HG03280 (cell line): ENCODE measurements at regions not wholly inside any gene's neighbourhood (a gene's known extent, or its start where the extent isn't known, plus 50 kb on each side); places are given as distances from the start of the nearest gene placed in this dataset.

Experiments
- ATAC-seq: cut with Tn5 transposase; IDR thresholded peaks from one replicate; pipeline ENCODE4 v1.9.1; 2021; ENCODE audit warnings: mild to moderate bottlenecking, moderate library complexity; ENCODE audit not compliant: unreplicated experiment

DNA sequence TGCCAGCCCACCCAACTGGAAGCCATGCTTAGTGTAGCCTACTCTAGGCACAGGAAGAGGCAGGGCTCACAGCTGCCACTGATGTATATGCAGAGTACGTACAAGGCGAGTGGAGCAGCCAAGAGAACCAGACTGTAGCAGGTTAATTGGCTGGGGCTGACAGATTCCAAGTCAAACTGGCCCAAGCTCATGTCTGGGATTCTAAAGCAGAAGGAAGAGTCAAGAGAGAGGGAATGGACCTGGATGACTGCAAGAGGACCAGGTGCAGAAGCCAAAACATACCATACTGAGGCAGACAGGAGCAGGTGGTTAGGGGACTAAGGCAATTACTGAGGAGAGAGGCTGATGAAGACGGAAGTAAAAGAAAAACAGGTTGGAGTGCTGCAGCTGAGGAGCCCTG, 51.3 kb upstream of the LRRN2 start:
- no peak for ATAC-seq

DNA sequence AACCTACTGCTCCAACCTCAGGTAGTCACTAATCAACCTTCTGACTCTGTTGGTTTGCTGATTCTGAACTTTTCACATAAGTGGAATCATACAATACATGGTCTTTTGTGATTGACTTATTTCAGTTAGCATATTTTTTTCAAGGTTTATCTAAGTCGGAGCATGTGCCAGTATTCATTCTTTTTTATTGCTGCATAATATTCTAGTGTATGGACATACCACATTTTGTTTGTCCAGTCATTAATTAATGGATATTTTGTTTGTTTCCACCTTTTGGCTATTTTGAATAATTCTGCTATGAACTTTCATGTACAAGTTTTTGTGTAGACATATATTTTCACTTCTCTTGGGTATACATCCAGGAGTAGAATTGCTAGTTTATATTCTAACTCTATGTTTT, 53.0 kb upstream of the LRRN2 start:
- ATAC-seq: no peak

DNA sequence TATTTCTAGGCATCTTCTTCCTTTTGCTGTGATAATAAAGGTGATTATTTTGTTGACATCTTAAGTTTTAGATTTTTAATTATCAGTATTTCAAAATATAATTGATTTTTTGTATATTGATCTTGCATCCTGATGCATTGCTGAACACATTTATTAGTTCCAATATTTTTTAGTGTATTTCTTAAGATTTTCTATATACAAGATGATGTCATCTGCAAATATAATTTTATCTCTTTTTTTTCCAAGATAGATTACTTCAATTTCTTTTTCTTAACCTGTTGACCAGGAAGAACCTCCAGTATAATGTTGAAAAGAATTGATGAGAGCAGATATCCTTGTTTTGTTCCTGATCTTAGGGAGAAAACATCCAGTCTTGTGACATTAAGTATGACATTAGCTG, 54.8 kb upstream of the LRRN2 start:
- no peak for ATAC-seq

DNA sequence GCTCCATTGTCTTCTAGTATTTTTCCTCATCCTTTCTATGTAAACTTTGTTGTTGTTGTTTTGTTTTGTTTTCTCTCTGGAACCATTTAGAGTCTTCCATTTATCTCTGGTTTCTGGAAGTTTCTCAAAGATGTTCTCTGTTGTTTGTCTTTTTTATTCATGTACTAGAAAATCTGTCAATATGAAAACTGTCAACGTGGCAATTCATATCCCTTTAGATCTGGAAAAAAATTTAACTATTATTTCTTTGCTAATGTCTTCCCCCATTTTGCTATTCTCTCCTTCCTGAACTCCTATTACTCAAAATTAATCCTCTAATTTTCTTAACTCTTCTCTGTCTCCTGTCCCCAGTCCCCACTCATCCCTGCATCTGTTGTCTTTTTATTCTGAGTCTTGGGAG, 55.9 kb upstream of the LRRN2 start:
- no peak for ATAC-seq

DNA sequence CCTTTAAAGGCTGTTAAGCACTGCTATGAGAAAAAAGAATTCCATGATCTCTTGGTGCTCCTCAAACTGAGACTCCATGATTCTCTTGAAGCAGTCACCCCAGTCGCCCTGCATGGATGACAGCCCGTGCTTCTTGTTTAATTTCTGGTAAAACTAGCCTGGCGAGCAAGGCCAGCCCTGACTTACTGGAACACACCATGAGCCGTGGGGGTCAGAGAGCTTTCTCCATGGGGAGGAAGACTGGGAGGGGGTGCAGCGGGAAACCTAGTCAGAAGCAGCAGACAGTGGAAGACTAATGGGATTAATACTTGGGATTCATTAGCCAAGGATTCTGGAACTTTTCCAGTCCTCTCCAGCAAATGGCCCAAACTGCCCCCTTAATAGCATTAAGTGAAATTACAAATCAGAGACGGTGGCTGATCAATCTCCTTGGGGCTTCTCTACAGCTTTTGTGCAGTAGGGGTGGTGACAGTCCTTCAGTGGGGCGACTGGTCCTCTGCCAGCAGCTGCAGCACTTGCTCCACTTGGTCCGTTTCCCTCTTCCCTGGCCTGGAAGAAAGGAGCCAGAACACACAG, 57.2 kb upstream of the LRRN2 start:
- no peak for ATAC-seq

DNA sequence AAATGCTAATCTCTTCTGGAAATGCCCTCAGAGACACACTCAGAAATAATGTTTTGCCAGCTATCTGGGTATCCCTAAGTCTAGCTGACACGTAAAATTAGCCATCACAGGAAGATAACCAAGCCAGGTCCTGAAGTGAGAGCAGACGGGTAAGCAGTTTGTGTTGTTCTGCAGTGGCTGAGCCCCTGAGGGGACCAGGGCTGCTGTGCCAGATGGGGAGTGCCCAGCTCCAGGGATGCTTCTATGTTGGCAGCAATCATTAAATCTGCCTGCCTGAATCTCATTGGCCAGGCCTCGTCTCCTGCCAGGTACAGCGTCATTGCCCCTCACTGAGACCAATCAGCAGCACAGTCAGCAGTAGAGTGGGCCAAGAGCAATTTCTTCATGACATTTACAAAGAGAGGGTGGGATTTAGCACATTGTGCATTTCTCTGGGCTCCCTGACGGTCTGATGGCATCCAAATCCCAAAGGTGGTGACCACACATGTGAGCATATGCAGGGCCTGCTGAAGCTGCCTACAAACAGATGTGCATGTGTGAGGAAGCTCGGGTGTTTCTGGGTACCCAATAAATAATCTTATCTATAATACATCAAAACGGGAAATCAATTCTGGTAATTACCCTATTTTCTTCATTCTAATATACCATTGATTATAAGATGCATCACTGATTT, 58.7 kb upstream of the LRRN2 start:
- no peak for ATAC-seq

DNA sequence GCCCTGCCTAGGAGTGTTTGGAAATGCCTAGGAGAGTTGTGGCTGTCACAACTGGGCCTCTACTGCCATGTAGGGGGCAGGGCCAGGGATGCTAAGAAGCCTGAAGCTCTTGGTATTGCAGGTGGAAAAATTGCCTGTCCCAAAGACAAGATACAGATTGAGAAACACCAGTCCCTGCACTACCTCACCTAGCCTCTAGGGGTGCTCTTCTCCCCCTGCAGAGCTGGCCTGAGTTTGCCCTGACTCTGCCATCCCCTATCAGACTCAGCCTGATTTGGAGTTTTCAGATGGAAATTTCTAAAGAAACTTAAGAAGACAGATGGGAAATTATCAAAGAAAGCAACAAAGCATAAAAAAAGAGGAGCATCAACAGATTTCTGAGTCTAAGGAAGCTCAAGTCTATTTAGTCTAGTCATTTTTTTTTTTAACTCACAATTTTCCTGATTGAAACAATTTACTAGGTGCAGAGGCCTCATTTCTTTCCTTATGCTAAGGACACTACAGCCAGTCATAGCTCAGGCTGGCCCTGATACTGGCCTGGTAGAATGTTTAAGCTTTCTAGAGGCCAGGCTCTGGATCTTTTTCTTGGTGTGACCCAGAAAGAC, 61.4 kb upstream of the LRRN2 start:
- no peak for ATAC-seq

DNA sequence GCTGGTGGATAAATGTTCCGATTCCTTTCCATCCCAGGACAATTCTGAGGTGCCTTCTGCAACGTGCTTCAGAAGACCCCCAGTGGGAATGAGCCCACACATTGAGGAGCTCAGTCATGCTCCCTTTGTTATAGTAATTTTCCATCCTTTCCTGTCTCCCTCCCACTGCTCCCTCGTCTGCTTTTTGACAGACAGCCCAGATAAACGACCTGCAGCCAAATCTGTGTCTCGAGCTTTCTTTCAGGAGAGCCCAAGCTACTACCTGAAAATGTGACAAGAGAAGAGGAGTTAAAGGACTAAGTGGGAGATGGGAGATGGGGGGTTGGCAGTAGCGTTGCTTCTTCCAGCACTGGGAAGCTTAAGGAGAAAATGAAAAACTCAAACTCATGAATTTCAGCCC, 65.9 kb upstream of the LRRN2 start:
- ATAC-seq: no peak

DNA sequence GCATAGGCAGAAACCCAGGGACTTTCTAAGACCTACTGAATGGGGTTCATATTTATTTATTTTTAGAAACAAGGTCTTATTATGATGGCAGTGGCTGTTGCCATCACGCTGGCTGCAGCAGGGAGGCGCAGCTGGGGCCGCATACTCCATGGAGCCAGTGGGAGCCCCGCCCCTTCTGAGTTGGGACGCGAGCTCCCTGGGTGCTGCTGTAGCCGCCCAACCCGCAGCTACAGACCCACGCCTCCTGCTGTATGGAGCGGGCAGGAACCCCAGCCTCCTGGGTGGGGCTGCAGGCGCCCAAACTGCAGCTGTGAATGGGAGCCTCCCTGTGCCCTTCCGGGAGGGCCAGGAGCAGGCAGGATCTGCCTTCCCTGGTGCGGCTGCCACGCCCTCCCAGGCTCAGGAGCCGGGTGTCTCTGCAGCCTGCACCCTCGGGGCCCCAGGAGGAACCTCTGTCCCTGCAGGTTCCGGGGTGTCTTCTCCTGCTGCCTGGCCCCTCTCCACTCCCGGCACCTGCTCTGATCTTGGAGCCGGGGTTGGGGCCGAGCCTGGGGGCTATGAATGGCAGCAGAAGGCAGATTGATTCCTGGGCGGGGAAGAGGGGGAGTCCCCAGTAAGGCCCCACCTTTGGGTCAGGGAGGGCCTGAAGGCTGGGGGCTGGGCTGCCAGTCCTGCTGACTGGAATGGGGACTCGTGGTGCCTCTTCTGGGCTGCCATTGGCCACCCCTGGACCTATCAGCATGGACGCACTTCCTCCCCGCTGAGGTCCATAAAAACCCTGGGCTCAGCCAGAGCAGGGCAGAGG, 66.5 kb upstream of the LRRN2 start:
- no peak for ATAC-seq

DNA sequence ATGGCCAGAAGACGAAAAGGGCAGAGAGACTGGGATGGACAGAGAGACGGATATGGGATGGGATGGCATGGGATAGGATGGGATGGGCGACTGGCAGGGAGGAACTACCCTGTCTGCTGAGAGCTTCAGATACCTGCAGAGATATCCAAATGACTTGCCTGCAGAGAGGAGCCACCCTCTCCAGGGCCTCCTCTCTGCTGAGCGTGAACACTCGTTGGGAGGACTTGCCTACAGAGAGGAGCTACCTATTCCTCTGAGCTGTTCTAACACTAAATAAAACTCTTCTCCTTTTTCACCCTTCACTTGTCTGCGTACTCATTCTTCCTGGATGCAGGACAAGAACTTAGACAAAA, 67.1 kb upstream of the LRRN2 start:
- ATAC-seq: no peak

DNA sequence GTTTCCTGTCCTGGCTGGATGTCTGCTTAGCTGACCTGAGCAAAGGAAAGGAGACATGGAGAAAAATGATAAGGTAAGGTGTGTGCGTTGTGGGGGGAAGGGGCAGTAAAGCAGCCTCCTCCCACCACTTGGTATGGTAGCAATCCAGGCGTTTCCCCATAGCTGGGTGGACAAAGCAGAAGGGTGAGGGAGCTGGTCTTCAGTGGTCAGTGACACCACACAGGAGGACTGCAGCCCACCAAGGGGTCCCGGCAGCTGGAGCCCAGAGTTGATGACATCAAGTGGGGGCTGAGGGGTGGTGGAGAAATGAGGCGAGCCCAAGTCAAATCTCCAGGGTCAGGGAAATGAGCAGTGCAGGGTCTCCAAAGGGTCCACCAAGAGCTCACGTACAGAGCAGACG, 69.3 kb upstream of the LRRN2 start:
- no peak for ATAC-seq

DNA sequence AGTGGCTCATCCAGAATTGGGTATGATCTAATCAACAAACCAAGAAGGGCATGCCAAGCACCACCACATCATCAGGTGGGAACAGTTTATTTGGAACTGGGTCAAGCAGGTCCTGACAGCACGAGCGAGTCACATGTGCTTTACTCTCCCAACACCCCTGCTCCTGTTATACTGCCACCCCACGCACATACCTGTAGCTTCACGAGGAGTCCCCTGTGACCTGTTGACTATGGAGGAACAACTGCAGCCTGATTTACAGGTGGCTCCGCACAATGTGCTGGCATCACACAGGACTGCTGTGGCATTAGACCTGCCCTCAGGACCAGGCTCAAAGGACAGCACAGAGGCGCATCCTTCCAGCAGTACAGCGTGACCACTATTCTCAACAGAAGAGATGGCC, 70.8 kb upstream of the LRRN2 start:
- ATAC-seq: no peak

DNA sequence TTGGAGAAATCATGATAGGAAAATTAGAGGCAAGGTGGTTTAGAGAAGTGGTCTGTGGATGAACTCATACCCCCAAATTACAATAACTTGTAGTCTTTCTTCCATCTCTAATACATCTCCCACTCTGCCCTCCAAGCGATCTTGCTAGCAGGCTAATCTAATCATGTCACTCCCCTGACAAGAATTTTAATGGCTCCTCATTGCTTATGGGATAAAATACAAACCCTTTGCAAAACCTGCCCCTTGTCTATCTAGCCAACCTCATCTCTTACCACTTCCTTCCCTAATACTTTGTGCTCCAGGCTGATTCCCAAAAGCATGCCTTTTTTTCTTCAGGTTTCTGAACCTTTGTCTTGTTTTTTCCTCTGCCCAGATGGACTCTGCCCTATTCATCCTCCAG, 71.3 kb upstream of the LRRN2 start:
- no peak for ATAC-seq

DNA sequence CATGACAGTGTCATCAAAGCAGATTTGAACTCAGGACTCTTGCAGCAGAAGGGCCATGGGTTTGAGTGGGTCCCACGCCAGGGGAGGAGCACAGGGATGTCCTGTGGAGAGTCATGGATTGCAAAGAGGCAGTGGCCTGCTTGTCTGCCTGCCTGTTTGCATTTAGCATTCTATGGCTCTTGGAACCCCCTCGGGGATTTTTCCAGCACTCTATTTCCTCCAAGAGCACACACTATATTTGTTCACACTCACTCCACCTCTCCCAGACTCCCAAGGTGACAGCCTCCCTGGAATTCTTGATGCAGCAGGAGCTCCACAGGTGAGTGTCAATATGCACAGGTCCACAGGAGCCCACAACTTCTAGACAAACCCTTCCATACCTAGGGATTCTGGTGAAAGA, 73.1 kb upstream of the LRRN2 start:
- no peak for ATAC-seq

DNA sequence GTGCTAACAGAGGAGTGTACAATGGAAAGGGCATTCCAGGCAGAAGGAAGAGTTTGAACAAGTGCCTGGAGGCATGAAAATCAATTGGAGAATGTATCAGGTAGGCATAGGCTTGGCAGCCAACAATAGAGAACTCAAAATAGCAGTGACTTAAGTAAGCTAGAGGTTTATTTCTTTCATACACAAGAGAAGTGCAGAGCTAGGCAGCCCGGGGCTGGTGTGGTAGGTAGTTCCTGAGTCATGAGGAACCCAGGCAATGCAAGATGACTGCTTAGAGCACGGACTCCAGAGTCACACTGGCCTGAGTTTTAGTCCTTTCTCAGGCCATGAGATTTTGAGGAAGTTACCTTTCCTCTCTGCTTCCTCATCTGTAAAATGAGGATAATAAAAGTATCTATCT, 74.8 kb upstream of the LRRN2 start:
- no peak for ATAC-seq

DNA sequence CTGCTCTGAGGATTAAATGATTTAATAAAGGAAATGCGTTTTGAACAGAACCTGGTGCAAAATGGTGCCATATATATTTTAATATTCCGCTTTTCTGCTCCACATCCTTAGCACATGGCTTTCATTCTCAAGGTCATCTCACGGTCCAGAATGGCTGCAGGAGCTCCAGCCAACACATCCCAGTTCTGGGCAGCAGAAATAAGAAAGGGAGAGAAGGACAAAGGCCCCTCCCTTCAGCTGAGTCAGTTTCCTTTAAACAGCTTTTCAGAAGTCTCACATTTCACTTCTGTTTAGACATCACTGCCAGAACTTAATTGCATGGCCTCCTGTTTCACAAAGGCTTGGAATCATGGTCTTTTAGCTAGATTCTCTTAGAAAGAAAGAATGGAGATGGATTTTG, 75.2 kb upstream of the LRRN2 start:
- no peak for ATAC-seq

DNA sequence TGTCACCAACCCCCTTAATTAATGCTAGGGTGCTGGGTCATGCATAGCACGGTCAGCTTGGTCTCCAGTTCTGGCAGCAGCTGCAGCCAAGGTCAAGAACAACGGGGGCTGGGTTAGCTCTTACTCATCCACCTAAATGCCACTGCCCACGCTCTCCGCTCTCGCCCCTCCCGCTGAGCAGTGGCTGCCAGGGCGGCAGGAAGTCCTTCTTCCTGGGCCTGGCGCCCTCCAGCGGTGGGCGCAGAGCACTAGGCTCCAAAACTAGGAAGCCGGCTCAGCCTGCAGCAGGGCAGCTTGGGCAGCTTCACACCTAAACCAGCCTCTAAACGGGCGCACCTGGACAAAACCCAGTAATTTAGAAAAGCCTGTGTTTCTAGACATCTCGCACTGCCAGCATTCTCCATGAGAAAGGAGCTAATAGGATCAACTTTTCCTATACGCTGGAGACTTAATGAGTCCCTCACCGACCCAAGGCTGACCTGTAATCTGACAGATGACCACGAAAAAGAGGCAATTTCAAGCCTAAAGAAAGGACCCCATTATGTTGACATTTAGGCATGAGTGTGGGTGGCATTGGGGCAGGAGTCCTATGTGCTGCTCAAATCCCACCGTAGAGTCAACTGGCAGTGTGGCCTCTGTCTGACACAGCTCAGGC, 78.4 kb upstream of the LRRN2 start:
- peak; percentile 90 for ATAC-seq

DNA sequence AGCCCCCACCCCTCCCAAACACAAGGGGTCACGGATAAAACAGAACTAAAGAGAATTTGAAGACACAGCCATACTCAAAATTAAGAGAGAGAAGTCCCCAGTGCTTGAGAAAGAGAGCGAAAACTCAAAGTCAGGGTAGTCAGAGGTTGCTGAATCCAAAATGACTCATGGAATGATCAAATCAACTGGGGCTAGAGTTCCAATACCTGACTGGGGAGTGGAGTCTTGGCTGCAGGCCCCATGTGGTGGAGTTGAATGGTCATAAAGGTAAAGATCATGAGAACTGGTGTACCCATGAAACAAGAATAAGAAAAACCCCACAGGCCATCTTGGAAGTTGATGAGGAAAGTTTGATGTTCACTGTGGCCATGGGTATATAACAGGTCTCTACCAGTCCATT, 84.5 kb upstream of the LRRN2 start:
- no peak for ATAC-seq

DNA sequence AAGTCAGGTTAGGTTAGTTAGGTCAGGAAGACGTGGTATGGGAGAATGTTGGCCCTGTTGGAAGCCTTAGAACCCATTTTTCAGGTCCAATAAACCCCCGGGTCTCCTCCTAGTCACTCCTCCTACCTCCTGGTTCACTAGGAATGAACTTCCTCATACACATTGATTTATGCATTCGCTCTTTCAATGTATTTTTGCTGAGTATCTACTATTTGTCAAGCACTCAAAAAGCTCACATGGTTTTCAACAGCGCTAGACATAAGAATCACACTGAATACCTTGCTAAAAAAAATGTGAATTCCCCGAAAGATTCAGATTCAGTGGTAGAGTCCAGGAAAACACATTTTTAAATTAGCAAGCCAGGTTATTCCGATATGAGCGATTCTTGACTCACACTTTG, 85.8 kb upstream of the LRRN2 start:
- no peak for ATAC-seq

DNA sequence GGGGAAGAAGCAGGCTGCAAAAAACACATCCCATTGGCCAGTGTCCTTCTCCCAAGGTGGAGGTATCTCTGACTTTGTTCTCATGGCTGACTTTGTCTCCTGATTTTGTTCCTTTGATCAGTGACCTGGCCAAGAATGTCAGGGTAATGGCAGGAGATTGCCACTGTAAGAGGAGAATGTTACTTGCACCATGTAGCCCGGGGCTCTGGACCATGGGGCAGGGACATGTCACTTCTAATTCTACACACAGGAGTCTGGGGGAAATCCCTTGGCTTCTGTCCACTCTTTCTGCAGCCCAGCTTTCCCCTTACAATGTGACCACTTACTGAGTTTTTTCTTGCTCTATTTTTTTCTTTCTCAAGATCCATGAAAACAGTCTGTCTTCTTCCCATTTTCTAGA, 87.7 kb upstream of the LRRN2 start:
- ATAC-seq: no peak

DNA sequence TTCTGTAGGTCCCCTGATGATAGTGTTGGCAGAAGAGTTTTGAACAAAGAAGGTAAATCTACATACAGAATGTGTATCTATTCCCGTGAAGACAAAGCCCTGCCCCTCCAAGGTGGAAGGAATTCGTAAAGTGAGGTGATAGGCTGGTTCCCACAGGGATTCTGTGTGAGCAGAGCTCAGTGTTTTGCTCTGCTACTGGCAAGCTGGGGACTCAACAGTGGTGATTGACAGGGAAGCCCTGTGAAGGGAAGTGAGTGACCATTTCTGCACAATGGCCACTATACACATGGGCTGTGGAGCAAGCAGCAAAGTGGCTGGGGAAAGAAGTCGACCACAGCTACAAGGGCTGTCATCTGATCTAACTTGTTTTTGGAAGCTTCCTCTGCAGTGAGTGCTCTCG, 90.0 kb upstream of the LRRN2 start:
- ATAC-seq: no peak

DNA sequence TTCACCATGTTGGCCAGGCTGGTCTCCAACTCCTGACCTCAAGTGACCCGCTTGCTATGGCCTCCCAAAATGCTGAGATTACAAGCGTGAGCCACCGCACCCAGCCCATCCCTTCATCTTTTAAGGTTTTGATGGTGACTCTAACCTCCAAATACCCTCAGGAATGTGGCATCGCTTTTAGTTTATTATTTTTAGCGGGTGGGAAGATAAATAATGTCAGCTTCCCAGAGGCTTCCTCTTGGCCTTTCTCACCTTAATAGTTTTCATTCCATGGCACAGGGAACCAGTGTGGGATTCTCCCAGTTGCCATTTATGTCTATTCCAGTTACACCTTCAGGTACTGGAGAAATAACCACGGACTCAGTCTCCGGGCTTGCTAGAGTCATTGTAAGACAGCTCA, 92.1 kb upstream of the LRRN2 start:
- no peak for ATAC-seq
